Thymus (tissue), 11 donors: ENCODE measurements at regions not wholly inside any gene's neighbourhood (a gene's known extent, or its start where the extent isn't known, plus 50 kb on each side); places are given as distances from the start of the nearest gene placed in this dataset.

Source experiments
- DNase-seq, 9 donors: peaks; one replicate each; pipeline ENCODE4 v3.0.0-alpha.2; 2013; ENCODE audit warnings: low spot score in 9 of 9, low read depth in 6 of 9, missing footprints in 1 of 9
- H3K27ac ChIP-seq, 2 donors: one replicate each; pipeline ENCODE4 v1.5.1; 2013; ENCODE audit warnings: control low read depth in 1 of 2, low read depth in 1 of 2, low read length in 1 of 2, mild to moderate bottlenecking in 1 of 2, moderate library complexity in 1 of 2
- H3K27me3 ChIP-seq, 2 donors: one replicate each; pipeline ENCODE4 v1.5.1; 2013; ENCODE audit warnings: low read length in 1 of 2; ENCODE audit not compliant: control insufficient read depth in 2 of 2, insufficient read depth in 1 of 2
- H3K36me3 ChIP-seq, 2 donors: one replicate each; pipeline ENCODE4 v1.5.1; 2013; ENCODE audit warnings: low read length in 1 of 2, mild to moderate bottlenecking in 1 of 2, moderate library complexity in 1 of 2; ENCODE audit not compliant: control insufficient read depth in 2 of 2, insufficient read depth in 2 of 2
- H3K4me1 ChIP-seq, 2 donors: one replicate each; pipeline ENCODE4 v1.5.1; 2013; ENCODE audit warnings: low read length in 2 of 2; ENCODE audit not compliant: control insufficient read depth in 2 of 2, insufficient read depth in 2 of 2
- H3K4me3 ChIP-seq, 2 donors: one replicate each; pipeline ENCODE4 v1.5.1; 2013; ENCODE audit warnings: low read length in 2 of 2, control low read depth in 1 of 2, mild to moderate bottlenecking in 1 of 2
- H3K9me3 ChIP-seq, 2 donors: one replicate each; pipeline ENCODE4 v1.5.1; 2013; ENCODE audit warnings: low read length in 1 of 2, mild to moderate bottlenecking in 1 of 2; ENCODE audit not compliant: control insufficient read depth in 2 of 2, insufficient read depth in 1 of 2
- WGBS: extraction: QIAGEN DNeasy Blood & Tissue Kit; methylation state at CpG from one replicate; pipeline ENCODE4 v1.1.7; 2013; 5-methylcytosine and 5-hydroxymethylcytosine counted together
- donor health status: healthy.

- no peaks in the 10 kb centered on the region for H3K9me3 ChIP-seq
- H3K4me3 ChIP-seq = no peak overlapping the region
- H3K36me3 ChIP-seq = no peaks in the 10 kb centered on the region
- no peaks in the 10 kb centered on the region for H3K4me1 ChIP-seq
- no peak overlapping the region for H3K27ac ChIP-seq
- no peaks in the 10 kb centered on the region for H3K27me3 ChIP-seq
- no peak for DNase-seq
- WGBS = 88% methylated on average over 3 of the region's 3 CpGs
Measured at GRCh38 chr3:144643771-144644198, 672.2 kb downstream of the DIPK2A start.

DNA sequence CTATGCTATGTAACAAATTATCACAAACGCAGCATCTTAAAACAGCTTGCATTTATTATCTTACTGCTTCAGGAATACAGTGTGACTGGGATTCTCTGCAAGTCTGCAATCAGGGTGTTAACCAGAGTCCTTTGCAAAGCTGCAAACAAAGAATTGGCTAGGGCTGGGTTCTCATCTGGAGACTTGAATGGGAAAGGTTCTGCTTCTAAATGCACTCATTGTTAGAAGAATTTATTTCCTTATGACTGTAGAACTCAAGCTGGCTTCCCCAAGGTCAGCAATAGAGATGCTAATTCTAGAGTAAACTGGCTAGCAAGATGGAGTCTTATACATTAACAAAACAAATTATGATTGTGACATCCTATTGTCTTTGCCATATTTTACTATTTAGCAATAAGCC, 673.7 kb downstream of the DIPK2A start:
- DNase-seq = no peak
- WGBS = 96% methylated on average over 1 of the region's 1 CpG
- no peaks in the 10 kb centered on the region for H3K27me3 ChIP-seq
- no peaks in the 10 kb centered on the region for H3K9me3 ChIP-seq
- H3K4me3 ChIP-seq = no peak overlapping the region
- H3K36me3 ChIP-seq = no peaks in the 10 kb centered on the region
- no peaks in the 10 kb centered on the region for H3K4me1 ChIP-seq
- no peak overlapping the region for H3K27ac ChIP-seq

GRCh38 chr3:144650380-144650779, 678.8 kb downstream of the DIPK2A start:
- Histone ChIP-seq H3K27me3 (no peaks in the 10 kb centered on the region), H3K9me3 (no peaks in the 10 kb centered on the region), H3K4me3 (no peak overlapping the region), H3K27ac (no peak overlapping the region), H3K4me1 (no peaks in the 10 kb centered on the region), H3K36me3 (no peaks in the 10 kb centered on the region)
- 95% methylated on average over 5 of the region's 5 CpGs for WGBS
- no peak for DNase-seq

DNA sequence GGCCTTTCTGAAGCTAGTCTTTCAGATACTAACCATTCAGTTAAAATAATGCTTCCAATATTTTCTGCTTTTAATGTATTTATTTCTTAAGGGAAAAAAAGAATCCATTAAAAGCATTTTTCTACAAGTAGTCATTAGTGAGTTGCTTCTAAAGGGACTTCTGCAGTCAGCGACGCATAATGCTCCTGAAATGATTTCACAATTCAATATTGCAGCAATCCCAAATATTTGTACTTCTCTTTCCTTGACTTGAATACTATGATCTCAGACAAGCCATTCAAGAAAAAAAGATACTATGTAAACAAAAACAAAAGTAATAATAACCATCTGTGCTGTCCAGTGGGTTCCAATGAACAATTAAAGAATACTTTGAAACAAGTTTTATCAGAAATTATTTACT, 681.0 kb downstream of the DIPK2A start:
- H3K4me1 ChIP-seq = no peaks in the 10 kb centered on the region
- H3K9me3 ChIP-seq = no peaks in the 10 kb centered on the region
- 97% methylated on average over 2 of the region's 2 CpGs for WGBS

DNA sequence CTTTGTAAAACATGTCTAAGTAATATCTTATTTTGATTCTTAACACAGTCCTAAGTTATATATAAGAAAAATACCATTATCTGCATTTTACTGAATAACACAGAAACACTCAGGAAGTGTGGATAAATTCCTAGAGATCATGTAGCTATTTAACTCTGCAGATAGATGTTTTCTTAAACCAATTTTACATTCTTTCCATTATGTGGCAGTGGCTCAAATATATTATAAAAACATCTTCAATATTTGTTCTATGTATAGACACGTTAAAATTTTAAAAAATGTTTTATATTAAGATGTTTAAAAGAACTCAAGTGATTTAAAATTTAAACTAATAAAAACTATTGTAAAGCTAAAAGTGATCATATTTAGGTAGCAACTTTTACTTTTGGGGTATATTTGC, 683.8 kb downstream of the DIPK2A start:
- 98% methylated on average over 1 of the region's 1 CpG for whole genome bisulfite sequencing
- Histone ChIP-seq H3K27ac (no peak overlapping the region), H3K4me3 (no peak overlapping the region), H3K9me3 (no peaks in the 10 kb centered on the region), H3K4me1 (no peaks in the 10 kb centered on the region), H3K36me3 (no peaks in the 10 kb centered on the region), H3K27me3 (no peaks in the 10 kb centered on the region)
- no peak for DNase-seq

More for the DNA sequence above, 681.0 kb downstream of the DIPK2A start:
- Histone ChIP-seq H3K27me3 (no peaks in the 10 kb centered on the region), H3K36me3 (no peaks in the 10 kb centered on the region), H3K27ac (no peak overlapping the region), H3K4me3 (no peak overlapping the region)
- no peak for DNase-seq

DNA sequence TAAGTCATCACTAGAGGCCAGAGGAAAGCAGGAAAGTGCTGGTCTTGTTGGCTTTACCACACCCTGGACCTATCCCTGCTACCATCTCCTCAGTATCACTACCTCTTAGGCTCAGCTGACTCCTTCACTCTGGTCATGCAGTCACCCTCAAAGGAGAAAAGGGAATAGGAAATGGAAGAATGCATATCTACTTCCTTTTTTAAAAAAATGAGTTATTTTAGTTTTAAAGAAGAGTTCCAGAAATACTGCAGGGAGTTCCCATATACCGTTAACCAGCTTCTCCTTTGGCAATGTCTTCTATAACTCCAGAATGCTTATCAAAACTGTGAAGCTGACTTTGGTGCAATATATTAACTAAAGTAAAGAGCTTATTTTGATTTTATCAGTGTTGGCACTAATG, 688.6 kb downstream of the DIPK2A start:
- WGBS = 92% methylated on average over 1 of the region's 1 CpG
- Histone ChIP-seq H3K36me3 (no peaks in the 10 kb centered on the region), H3K4me3 (no peak overlapping the region), H3K27ac (no peak overlapping the region), H3K9me3 (peaks cover 0 to 3% of the 10 kb centered on the region in 2 donors), H3K4me1 (no peaks in the 10 kb centered on the region), H3K27me3 (no peaks in the 10 kb centered on the region)
- DNase-seq = peak in 1 of 9 donors; percentile 2

- Histone ChIP-seq H3K4me1 (no peaks in the 10 kb centered on the region), H3K4me3 (no peak overlapping the region), H3K36me3 (no peaks in the 10 kb centered on the region), H3K27ac (no peak overlapping the region), H3K9me3 (peaks cover 1 to 11% of the 10 kb centered on the region in 2 donors), H3K27me3 (no peaks in the 10 kb centered on the region)
- no peak for DNase-seq
- 95% methylated on average over 3 of the region's 3 CpGs for WGBS
Measured at GRCh38 chr3:144662729-144663128, 691.1 kb downstream of the DIPK2A start.

GRCh38 chr3:144663456-144664436, 692.1 kb downstream of the DIPK2A start:
- DNase-seq = no peak
- 94% methylated on average over 6 of the region's 6 CpGs for WGBS
- no peaks in the 10 kb centered on the region for H3K4me1 ChIP-seq
- H3K4me3 ChIP-seq = no peak overlapping the region
- H3K27me3 ChIP-seq = no peaks in the 10 kb centered on the region
- H3K27ac ChIP-seq = no peak overlapping the region
- no peaks in the 10 kb centered on the region for H3K36me3 ChIP-seq
- H3K9me3 ChIP-seq = peaks cover 1 to 11% of the 10 kb centered on the region in 2 donors

DNA sequence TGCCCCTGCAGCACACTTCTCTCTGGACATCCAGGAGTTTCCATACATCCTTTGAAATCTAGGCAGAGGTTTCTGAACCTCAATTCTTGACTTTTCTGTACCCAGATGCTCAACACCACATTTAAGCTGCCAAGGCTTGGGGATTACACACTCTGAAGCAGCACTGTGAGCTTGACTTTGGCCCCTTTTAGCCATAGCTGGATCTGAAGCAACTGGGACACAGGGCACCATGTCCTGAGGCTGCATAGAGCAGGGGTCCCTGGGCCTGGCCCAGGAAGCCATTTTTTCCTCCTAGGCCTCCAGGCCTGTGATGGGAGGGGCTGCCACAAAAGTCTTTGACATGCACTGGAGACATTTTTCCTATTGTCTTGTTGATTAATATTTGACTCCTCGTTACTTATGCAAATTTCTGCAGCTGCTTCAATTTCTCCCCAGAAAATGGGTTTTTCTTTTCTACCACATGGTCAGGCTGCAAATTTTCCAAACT, 694.0 kb downstream of the DIPK2A start:
- Histone ChIP-seq H3K9me3 (peaks cover 1 to 11% of the 10 kb centered on the region in 2 donors), H3K4me1 (no peaks in the 10 kb centered on the region), H3K4me3 (no peak overlapping the region), H3K27me3 (no peaks in the 10 kb centered on the region), H3K27ac (no peak overlapping the region), H3K36me3 (no peaks in the 10 kb centered on the region)
- WGBS = 83% methylated on average over 1 of the region's 1 CpG
- no peak for DNase-seq
